NCI-H2107 treated with DMSO at 0.1 percent for 48 hours (cell line): ENCODE measurements at regions not wholly inside any gene's neighbourhood (a gene's known extent, or its start where the extent isn't known, plus 50 kb on each side); places are given as distances from the start of the nearest gene placed in this dataset.

Source experiments
- DNase-seq: peaks from one replicate; lab custom pipeline; 2025; ENCODE audit not compliant: unreplicated experiment; lab: John Stamatoyannopoulos, UW

DNA sequence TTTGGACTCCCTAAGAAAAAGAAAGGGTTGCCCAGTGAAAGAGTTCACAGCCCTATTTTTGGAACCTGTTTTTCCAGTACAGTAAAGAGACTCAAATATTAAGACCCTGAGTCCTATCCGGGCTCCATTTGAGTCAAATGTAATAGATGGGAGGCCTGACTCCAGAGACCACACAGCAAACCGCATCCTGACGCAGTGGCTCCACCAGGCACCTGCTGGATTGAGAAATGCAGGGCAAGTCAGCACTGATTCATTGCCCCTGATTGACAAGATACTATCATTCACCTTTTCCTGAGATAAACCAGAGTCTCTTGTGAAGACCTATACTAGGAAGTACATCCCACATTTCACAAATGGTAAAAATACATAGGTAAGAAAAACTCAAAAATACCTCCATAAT is 715.7 kb upstream of the SOX9 start:
- DNase-seq: no peak

DNA sequence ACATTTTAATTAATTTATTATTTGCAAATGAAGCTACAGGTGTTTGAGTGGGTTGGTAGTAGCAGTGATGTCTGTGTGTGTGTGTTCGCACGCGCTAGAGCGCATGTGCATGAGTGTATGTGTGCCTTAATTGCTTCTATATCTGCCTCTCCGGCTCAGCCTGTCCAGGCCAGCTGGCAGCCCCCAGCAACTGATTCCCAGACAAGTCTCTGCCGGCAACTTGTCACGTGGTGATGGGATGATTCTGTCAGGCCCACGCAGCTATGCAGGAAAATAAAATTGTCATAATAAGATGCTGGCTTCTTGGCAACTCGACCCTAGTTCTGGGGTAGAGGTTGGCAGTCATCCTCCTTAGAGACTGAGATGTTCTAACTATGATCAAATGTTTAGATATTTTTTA is 712.8 kb upstream of the SOX9 start:
- no peak for DNase-seq

DNA sequence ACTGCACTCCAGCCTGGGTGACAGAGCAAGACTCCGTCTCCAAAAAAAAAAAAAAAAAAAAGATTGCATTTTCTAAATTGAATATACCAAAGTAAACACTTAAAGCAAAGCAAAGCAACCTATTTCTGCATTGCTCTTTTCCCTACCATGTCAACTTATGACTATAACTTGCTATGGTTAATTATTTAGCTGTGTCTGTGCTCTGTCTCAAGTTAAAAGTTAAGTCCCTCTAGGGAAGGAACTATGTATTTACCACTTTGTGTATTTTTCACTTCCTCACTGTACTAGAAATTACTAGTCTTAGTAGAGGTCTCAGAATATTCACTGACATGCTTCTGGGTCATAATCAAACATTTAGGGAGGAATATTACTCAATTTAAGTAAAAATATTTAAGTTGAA is 711.7 kb upstream of the SOX9 start:
- no peak for DNase-seq

DNA sequence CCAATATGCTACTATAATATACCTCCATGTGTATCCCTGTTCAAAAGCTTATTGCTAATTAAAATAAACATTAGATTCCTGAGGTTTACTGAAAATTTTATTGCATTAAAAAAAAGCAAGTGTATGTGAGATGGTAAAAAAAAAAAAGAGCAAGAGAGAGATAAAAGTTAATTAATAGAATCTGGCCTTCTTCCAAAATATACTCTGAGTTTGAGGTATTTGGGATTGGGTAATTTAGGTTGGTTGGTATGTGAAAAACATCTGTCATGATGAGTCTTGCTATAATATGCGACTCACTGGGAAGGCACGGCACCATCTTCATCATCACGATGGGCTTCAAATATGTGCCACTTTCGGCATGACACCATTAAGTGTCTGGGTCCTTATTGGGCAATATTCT is 711.1 kb upstream of the SOX9 start:
- DNase-seq: no peak

DNA sequence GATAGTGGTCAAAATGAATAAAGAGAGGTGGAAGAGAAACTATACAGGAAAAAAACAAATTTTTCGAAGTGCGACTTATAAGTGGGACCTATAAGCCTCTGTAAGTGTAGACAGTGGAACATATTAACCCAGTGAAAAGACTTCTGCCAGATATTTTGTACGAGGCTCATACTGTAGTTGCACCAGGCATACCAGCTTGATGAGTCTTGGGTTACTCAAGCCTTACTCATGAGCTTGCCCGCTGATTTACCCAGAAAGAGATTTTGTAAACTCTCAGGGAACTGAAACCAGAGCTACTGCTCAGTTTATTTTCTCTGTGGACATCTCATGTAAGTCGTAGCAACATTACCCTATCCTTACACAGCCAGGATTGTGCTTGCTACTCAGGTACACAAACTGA is 708.0 kb upstream of the SOX9 start:
- no peak for DNase-seq

DNA sequence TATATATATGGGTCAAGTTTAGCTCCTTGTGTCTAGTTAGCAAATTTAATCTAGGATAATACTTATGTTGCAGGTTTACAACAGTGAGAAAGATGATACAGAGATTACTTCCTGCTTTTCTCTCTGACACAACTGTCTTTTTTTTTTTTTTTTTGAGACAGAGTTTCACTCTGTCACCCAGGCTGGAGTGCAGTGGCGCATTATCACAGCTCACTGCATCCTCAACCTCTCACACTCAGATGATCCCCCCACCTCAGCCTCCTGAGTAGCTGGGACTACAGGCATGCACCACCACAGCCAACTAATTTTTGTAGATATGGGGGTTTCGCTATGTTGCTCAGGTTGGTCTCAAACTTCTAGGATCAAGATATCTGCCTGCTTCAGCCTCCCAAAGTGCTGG is 706.9 kb upstream of the SOX9 start:
- DNase-seq: no peak

DNA sequence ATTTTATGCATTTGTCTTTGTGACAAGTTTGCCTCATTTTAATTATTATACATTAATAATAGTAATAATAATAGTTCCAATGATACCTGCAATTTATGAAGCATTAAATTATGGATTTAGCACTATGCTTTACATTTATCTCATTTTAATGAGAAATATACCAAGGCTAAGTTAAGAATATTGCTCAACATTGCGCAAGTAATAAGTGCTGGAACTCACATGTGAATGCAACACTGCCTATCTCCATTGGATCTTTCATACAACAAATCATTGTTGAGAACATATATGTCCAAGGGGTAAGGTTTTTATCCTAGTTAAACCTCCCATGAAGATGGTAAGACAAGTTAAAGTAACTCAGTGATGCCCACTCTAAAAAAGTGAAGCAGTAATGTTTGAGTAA is 703.7 kb upstream of the SOX9 start:
- no peak for DNase-seq

DNA sequence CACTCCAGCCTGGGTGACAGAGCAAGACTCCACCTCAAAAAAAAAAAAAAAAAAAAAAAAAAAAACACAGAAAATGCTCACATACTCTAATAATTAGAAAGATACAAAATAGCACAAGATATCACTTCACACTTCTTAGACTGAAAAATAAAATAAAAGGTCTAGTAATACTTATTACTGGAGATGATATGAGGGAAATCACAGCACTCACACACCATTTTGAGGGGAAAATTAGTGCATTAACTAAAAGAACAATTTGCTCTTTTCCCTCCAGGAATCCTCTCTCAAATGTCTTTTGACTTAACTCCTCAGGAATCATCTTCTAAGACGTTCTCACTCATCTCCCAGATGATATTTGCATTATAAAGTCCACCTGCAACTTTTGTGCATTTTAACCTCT is 697.9 kb upstream of the SOX9 start:
- no peak for DNase-seq

DNA sequence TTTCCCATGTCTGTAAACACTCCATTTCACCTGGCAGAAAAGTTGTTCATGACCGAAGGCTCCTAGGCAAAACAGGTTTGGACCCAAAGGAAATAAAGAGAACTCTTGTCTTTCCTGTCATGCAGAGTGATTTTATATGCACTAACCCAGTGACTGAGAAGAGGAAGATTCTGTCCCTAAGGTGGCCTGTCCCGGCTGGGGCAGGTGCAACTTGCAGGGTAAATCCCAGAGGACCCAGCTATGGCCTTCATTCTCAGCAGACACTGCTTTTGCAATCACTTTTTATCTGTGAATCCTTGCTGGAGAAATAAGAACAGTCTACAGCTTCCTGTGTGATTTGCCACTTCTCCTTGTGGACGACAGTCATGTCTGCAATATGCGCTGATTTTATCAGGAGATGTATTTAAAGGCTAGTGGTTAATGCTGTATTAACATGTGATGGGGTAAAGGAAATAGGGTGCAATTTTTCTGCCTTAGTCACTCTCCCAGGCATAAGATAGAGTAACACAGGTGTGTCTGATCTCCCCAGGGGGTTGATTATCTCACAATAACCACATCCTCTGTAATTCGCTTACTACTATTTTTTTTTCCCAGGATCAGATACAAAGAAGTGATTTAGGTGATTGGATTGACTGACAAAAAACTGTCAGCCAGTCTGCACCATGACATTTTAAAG is 696.8 kb upstream of the SOX9 start:
- peak; percentile 97 for DNase-seq

DNA sequence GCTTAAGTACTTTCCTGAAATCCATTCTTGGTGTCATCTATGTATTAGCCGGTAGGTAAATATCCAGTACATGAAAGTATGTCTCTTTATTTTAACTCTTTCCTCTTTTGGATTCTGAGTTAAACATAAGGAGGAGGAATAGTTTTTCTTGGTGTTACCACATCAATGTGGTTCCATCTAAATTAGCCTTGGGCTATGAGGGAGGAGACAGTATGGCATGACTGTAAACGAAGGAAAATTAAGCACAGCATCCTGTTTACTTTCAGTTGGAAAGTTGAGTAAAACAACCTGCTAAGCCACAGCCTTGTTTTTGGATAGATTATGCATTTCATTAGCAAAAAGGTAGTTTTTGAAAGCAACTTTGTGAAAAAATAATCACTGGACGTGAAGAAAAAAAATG is 693.0 kb upstream of the SOX9 start:
- DNase-seq: no peak

DNA sequence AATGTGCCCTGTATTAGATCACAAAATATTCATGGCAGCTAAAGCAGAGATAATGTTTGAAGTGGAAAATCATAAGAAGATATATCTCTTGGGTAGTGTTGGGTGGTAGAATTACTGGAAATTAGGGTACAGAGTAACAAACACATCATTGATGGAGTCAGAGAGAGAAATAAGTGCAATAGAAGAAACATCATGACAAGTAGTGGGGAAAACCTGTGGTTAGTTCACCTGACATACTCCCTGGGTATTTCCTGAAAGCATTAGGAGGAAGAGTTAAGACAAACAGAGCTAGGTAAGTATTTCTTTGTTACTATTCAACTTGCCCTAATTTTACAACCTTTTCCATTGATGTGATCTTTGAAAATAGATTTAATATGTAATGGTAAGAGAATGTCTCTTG is 691.9 kb upstream of the SOX9 start:
- no peak for DNase-seq

DNA sequence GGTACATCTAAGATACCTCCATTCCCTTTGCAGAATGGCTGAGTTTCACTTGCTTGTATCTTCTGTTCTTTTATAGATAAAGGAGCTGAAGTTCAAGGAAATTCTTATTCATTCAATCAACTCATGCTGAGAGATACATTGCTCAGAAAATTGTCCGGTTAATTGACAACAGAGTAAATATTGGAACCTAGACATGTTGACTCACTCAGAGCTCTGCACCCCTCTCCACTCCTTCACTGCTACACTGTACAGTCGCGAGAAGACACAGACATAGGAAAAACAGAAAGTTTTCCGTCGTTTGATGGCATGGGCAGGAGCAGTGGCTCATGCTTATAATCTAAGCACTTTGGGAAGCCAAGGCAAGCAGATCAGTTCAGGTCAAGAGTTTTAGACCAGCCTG is 690.5 kb upstream of the SOX9 start:
- no peak for DNase-seq

DNA sequence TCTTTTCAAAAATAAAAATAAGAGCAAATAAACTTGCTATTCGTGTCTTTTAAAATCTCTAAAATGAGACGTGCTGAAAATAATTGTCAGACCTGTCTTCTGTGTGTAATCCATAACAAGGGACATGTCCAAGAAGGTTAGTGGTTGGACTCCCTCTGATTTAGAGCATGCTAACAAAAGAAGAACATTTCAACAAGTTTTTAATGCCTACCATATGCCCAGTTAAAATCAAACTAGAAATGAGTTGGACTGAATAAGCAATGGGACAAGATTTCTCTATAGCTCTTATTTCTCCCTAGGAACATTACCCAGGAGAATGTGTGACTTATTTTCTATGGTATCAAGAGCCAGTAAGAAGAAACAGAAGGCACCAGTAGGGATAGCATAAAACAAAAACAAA is 689.7 kb upstream of the SOX9 start:
- no peak for DNase-seq

DNA sequence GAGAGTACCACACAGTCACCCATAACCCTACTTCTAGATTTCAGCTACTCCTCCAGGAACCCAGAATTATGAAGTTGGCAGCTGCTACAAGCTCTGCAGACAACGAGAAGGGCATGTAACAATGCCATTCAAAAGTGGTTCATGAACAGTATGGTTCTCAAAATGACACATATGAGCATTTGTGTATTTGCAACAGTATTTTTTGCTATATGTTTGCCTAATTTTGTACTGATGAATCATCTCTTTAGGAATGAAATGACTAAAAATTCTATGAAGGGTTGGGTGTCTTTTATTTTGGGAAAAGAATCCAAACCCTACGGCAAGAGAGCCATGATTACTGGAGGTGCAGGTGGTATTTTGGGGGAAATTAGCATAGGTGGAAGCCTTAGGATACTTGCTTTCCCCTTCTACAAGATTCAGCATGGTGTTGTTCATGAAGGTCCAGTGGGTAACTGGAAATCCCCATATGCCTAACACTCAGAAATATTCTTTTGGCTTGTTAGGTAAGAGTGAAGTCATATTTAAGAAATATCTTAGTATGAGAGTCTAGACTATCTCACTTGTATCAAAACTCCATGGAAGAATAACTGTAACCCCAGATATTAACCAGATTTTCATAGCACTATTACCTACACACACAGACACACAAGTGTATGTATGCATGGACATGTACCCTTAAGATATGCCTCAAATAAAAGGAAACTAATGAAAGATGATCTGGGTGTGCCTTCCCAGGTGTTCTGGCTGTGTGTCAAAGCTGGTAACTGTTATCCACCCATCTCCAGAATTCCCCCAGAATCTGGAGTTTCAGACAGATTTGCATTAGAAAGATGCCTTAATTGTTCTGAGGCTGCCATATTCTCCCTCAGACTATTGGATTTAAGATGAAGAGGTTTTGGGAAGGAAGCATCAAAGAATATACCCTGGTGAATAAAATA is 688.2 kb upstream of the SOX9 start:
- no peak for DNase-seq

DNA sequence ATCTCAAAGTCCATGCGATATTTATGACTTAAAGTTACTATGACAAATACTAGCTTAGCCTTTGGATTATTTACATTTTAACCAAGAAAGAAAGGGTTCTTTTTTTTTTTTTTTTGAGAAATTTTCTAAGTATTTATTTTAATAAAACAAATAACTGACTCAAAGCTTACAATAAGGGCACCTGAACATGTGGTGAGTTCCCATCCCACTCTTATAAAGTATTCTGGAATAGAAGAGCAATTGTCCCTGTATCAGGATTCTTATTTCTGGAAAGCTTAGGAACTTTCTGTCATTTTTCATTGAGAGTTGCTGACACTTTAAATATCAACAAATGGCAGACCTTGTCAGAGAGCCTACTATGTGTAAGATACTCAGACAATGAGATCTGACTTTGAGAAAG is 686.1 kb upstream of the SOX9 start:
- DNase-seq: no peak

DNA sequence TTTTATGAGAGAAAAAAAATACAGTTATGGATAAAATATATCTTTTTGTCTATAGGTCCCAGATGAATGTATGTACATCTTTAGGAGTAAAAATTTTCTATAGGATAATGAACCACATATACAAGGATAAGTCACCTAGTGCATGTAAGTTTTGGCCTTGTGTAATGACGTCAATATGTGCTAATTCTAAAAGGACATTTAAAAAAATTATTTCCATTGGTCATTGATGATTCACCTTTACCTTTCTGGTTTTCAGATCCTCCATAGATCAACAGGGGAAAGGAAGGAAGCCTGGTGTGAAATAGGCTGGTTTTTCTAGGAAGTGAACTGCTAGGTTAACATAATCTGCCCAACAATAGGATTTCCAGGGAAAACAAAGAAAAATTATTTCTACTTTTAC is 684.3 kb upstream of the SOX9 start:
- DNase-seq: no peak

DNA sequence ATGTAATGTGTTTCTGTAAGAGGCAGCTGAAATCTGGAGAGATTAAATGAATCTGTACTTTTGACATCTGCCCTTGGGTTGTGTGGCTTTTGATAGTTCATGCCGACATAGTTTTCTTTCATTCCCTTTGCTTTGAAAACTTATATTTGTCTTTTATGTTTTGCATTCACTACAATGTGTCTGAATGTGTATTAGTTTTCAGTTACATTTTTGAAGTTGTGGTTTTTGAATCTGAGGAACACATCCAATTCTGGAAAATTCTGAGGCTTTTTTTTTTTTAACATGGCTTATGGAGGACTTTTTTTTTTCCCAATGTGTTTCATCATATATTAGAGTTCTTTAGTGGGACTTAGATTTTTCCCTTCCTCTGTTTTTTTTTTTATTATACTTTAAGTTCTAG is 683.7 kb upstream of the SOX9 start:
- no peak for DNase-seq

DNA sequence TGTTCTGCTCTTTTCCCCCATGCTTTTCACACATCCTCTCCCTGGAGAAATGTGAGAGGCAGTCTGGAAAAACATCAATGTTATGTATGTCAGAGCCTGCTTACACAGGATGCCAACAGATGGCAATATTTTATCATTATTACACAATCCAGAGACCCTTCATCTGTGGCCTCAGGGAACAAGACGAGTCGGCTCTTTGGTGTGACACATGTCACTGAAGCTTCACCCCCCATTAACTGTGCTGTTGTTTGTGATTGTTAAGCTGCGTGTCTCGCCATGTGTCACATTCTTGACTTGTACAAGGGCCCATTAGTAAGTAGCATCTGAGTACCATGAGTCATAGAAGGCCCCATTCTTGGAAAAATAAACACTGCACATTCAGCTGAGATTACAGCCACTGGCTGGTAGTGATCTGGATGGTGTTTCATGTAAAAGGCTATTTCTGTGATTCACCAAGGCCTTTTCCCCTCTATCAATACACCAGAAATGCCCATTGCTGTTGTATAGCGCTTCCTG is 682.1 kb upstream of the SOX9 start:
- peak; percentile 74 for DNase-seq

DNA sequence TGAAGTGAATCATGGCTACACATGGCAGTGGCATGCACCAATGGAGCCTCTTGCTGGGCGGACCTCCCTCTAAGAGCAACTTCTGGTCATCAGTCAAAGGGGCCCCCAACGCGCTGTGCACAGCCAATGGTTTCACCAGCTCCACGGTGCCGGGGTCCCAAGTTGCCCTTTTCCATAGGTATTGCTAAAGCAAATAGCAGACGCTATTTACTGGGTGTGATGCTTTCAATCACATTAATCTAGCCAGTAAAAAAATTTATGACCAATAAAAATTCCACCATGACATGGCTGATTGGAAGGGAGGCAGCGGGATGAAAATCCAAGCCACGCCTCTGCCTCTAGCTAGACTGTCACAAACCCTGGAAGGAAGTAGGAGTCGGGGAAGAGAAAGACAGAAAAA is 680.3 kb upstream of the SOX9 start:
- no peak for DNase-seq

DNA sequence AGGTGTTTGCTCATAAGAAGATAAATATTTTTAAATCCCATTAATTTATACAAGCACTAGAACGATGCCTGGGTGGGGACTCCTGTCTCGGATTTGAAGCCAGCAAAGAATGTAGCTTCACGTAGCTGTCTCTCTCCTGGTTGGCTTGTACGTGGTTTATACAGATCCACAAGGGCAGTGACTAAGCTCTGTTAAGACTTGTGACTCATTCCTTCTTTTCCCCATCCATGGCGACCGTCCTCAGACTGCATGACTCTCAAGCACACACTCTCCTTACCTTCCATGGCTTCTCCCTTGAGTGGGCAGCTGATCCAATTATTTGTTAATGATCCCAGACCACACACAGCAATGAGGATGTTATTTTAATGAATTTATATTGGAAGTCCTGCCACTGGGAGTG is 679.7 kb upstream of the SOX9 start:
- DNase-seq: no peak

DNA sequence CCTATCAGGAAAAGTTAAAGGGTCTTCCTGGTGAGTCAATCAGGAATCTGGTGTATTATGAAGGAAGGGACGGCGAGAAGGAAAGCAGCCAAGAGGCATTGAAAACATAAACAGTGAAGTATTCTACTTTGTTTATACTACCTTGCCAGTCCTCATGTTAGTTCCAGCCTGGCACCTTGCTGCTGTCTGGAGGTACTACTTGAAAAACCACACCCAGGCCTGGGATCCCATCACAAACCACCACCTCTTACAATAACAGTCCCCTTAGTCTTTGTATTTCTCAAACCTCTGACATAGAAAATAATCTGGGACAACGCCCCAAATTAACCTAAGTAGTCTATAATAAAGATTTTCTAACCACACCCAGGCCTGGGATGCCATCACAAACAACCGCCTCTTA is 676.7 kb upstream of the SOX9 start:
- DNase-seq: peak; percentile 24

DNA sequence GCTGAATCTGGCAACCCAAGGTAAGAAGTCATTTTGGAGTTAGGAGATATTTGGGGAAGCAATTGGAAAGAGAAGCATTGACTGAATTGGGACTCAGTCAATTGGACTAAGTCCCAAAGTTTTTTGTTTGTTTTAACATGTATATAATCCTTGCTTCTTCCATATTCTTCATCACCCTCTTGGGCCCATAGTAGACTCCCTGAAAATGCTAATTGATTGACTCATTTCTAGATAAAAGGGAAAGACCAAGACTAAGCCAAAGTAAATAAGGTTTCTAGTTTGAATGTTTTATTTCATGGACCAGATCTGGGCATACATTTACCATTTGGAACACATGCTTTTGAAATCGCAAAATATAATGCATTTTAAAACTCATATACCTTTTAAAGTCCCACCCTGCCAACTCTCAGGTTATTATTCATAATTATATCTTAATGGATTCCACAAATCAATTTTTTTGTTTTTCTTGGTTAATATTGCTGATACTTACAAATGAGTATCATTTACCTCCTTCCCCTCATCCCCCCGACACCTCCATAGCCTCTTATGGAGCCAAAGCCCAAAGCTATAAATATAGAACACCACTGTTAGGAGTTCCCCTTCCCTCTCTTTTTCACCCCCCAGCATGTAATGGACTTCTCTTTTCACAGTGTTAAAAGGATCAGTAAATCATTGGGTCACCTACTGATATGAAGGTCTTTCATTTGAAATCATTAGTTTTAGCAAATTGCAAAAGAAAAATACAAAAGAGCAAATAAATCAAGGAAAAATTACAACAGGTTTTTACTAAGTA is 674.0 kb upstream of the SOX9 start:
- no peak for DNase-seq
